Thoracic aorta (tissue), 2 donors: ENCODE measurements at regions not wholly inside any gene's neighbourhood (a gene's known extent, or its start where the extent isn't known, plus 50 kb on each side); places are given as distances from the start of the nearest gene placed in this dataset.

Experiments
- ATAC-seq: fragments of 150-250 bp; one replicate; pipeline ENCODE4 v1.8.0; 2017; ENCODE audit warnings: low read depth; ENCODE audit not compliant: insufficient number of reproducible peaks, low FRiP score
- DNase-seq: peaks from one replicate; pipeline ENCODE4 v3.0.0-alpha.2; 2020; ENCODE audit warnings: low spot score
- H3K27ac ChIP-seq, 2 donors: fragments of 200-600 bp; sonication (generic); 1 replicate in 1 of 2; 2 replicates in 1 of 2; pipeline ENCODE4 v1.5.1; 2016; ENCODE audit warnings: mild to moderate bottlenecking in 2 of 2, moderate library complexity in 2 of 2
- H3K27me3 ChIP-seq: fragments of 200-600 bp; sonication (generic); replicated peaks from 2 replicates; pipeline ENCODE4 v1.6.0; 2016; ENCODE audit warnings: mild to moderate bottlenecking; ENCODE audit not compliant: insufficient read depth
- H3K36me3 ChIP-seq: fragments of 200-600 bp; sonication (generic); one replicate; pipeline ENCODE4 v1.5.1; 2016
- H3K4me1 ChIP-seq, 2 donors: fragments of 200-600 bp; sonication (generic); 1 replicate in 1 of 2; 2 replicates in 1 of 2; pipeline versions ENCODE4 v1.5.1 to v1.6.0; 2016; ENCODE audit warnings: low read depth in 2 of 2, mild to moderate bottlenecking in 1 of 2; ENCODE audit not compliant: control insufficient read depth in 1 of 2
- H3K4me3 ChIP-seq: fragments of 200-600 bp; sonication (generic); 2 replicates; pipeline ENCODE4 v1.5.1; 2016; ENCODE audit warnings: mild to moderate bottlenecking
- H3K9me3 ChIP-seq: fragments of 200-600 bp; sonication (generic); 2 replicates; pipeline ENCODE4 v1.5.1; 2016
- TF ChIP-seq, protein P1 (sequence below): fragments of 200-600 bp; sonication (generic); IDR thresholded peaks from one replicate; pipeline ENCODE4 v1.5.1; 2019; ENCODE audit warnings: antibody characterized with exemption

DNA sequence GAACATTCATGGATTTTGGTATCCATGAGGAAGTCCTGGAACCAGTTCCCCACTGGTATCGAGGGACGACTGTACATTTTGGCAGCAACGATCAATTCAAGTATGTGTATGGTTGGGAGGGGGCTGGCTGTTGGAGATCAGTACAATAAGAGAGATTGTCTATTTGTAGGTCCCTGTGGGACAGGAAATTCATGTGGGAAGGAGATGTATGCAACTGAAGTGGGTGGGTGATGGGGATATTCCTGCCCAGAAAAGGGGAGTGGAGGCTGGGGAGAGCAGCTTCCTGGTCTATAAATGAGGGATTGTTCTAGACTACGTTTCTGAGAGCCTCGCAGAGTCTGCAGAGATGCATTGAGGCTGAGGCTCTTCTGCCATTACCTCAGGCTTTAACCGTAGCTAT lies 140.2 kb upstream of the MAGI3 start:
- H3K36me3 ChIP-seq = no peaks in the 10 kb centered on the region
- TF ChIP-seq, protein P1, sequence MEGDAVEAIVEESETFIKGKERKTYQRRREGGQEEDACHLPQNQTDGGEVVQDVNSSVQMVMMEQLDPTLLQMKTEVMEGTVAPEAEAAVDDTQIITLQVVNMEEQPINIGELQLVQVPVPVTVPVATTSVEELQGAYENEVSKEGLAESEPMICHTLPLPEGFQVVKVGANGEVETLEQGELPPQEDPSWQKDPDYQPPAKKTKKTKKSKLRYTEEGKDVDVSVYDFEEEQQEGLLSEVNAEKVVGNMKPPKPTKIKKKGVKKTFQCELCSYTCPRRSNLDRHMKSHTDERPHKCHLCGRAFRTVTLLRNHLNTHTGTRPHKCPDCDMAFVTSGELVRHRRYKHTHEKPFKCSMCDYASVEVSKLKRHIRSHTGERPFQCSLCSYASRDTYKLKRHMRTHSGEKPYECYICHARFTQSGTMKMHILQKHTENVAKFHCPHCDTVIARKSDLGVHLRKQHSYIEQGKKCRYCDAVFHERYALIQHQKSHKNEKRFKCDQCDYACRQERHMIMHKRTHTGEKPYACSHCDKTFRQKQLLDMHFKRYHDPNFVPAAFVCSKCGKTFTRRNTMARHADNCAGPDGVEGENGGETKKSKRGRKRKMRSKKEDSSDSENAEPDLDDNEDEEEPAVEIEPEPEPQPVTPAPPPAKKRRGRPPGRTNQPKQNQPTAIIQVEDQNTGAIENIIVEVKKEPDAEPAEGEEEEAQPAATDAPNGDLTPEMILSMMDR = no peak
- ATAC-seq (no peak), DNase-seq (no peak)
- no peak overlapping the region for H3K4me3 ChIP-seq
- no peak overlapping the region for H3K27ac ChIP-seq
- no peaks in the 10 kb centered on the region for H3K9me3 ChIP-seq
- no peaks in the 10 kb centered on the region for H3K27me3 ChIP-seq
- no peaks in the 10 kb centered on the region for H3K4me1 ChIP-seq

DNA sequence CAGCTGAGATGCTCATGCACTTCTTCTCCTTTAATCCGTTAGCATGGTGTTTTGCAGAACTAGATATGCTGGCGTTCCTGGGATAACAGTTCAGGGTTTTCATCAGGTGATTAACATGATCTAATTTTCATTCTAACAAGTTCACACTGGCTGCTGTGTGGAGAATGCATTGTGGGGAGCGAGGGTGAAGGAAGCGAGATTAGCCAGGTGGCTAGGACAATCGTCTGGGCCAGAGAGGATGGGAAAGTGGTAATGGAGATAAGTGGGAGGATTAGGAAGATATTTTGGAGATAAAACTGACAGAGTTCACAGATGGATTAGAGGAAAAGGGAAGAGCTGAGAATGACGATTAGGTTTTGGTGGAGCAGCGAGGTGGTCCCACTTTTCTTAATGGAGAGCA lies 138.1 kb upstream of the MAGI3 start:
- H3K27me3 ChIP-seq = no peaks in the 10 kb centered on the region
- DNase-seq = no peak
- TF ChIP-seq, protein P1 = no peak
- no peaks in the 10 kb centered on the region for H3K9me3 ChIP-seq
- no peaks in the 10 kb centered on the region for H3K4me1 ChIP-seq
- ATAC-seq = no peak
- no peaks in the 10 kb centered on the region for H3K36me3 ChIP-seq
- no peak overlapping the region for H3K4me3 ChIP-seq
- no peak overlapping the region for H3K27ac ChIP-seq

- no peak overlapping the region for H3K27ac ChIP-seq
- ATAC-seq (no peak), DNase-seq (no peak)
- TF ChIP-seq, protein P1 = no peak
- no peak overlapping the region for H3K4me3 ChIP-seq
- no peaks in the 10 kb centered on the region for H3K9me3 ChIP-seq
- H3K36me3 ChIP-seq = no peaks in the 10 kb centered on the region
- H3K27me3 ChIP-seq = no peaks in the 10 kb centered on the region
- H3K4me1 ChIP-seq = no peaks in the 10 kb centered on the region
Measured at GRCh38 chr1:113253187-113253586, 137.1 kb upstream of the MAGI3 start.

- Histone ChIP-seq H3K27me3 (no peaks in the 10 kb centered on the region), H3K36me3 (no peaks in the 10 kb centered on the region), H3K9me3 (no peaks in the 10 kb centered on the region), H3K4me3 (no peak overlapping the region), H3K4me1 (no peaks in the 10 kb centered on the region), H3K27ac (no peak overlapping the region)
- no peak for DNase-seq
- TF ChIP-seq, protein P1 = no peak
- no peak for ATAC-seq
Measured at GRCh38 chr1:113253590-113253989, 136.7 kb upstream of the MAGI3 start.

DNA sequence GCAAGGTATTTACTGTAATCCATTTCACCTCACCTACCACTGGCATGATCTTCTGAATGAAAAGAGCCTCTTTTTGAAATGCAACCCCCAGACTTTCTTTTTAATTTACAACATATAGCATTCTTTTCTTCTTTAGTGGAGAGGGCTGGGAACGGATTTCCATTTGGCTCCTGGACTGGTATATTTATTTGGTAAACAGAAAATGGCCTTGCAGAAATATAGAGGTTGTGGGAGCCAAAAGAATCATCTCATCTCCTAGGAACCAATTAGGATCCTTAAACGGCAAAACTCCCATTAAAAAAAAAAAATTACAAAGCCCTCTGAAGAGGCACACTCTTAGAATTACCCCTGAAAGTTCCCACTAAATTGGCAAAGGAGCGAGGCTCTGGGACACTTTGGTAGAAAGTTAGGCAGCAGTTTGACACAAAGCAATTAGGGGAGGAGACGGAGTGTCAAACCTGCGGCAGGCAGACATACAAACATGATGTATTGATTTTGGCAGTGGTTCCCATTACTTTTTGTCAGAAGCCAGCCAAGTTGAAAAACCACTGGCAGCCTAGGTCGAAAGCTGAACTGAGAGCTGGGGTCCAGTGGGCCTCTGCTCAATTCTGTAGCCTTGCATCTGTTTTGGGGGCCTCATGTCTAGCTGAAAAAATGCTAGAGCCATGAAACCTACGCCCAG lies 135.1 kb upstream of the MAGI3 start:
- no peaks in the 10 kb centered on the region for H3K9me3 ChIP-seq
- H3K4me3 ChIP-seq = no peak overlapping the region
- DNase-seq (no peak), ATAC-seq (no peak)
- no peaks in the 10 kb centered on the region for H3K27me3 ChIP-seq
- no peaks in the 10 kb centered on the region for H3K36me3 ChIP-seq
- TF ChIP-seq, protein P1 = no peak
- no peak overlapping the region for H3K27ac ChIP-seq
- H3K4me1 ChIP-seq = no peaks in the 10 kb centered on the region
